BJ (cell line): ENCODE measurements at regions not wholly inside any gene's neighbourhood (a gene's known extent, or its start where the extent isn't known, plus 50 kb on each side); places are given as distances from the start of the nearest gene placed in this dataset.

Experiments used
- CTCF ChIA-PET: fragments of 350-600 bp; formaldehyde crosslinking; extraction: SDS; loops from one replicate; lab custom pipeline; 2021; ENCODE audit warnings: antibody characterized with exemption, inconsistent platforms; lab: Yijun Ruan, JAX
- POLR2A ChIA-PET: fragments of 300-600 bp; sonication (Branson Sonifier 250); formaldehyde crosslinking; extraction: SDS; loops from one replicate; lab custom pipeline; 2021; ENCODE audit warnings: antibody characterized with exemption; lab: Charles Lee
- DNase-seq: peaks from one replicate; pipeline ENCODE4 v3.0.0-alpha.2; 2011; ENCODE audit warnings: low read depth
- H3K27me3 ChIP-seq: 2 replicates; pipeline ENCODE4 v1.6.0; 2011; ENCODE audit warnings: low read length; ENCODE audit not compliant: control insufficient read depth, insufficient read depth
- H3K36me3 ChIP-seq: 2 replicates; pipeline ENCODE4 v1.5.1; 2011; ENCODE audit warnings: low read length; ENCODE audit not compliant: control insufficient read depth, insufficient read depth
- H3K4me3 ChIP-seq: 2 replicates; pipeline ENCODE4 v1.5.1; 2011; ENCODE audit warnings: low read depth, mild to moderate bottlenecking, control low read depth, low read length
- TF ChIP-seq, protein P1 (sequence below): IDR thresholded peaks from 2 replicates; pipeline ENCODE4 v1.5.1; 2011; ENCODE audit warnings: low read depth, mild to moderate bottlenecking, control low read depth, inconsistent platforms, low read length, moderate library complexity; ENCODE audit not compliant: insufficient read depth

GRCh38 chr5:174527916-174528540, 196.4 kb upstream of the MSX2 start:
- Histone ChIP-seq H3K4me3 (no peak overlapping the region), H3K36me3 (no peaks in the 10 kb centered on the region), H3K27me3 (no peaks in the 10 kb centered on the region)
- POLR2A ChIA-PET, result no interaction called here
- TF ChIP-seq, protein P1, sequence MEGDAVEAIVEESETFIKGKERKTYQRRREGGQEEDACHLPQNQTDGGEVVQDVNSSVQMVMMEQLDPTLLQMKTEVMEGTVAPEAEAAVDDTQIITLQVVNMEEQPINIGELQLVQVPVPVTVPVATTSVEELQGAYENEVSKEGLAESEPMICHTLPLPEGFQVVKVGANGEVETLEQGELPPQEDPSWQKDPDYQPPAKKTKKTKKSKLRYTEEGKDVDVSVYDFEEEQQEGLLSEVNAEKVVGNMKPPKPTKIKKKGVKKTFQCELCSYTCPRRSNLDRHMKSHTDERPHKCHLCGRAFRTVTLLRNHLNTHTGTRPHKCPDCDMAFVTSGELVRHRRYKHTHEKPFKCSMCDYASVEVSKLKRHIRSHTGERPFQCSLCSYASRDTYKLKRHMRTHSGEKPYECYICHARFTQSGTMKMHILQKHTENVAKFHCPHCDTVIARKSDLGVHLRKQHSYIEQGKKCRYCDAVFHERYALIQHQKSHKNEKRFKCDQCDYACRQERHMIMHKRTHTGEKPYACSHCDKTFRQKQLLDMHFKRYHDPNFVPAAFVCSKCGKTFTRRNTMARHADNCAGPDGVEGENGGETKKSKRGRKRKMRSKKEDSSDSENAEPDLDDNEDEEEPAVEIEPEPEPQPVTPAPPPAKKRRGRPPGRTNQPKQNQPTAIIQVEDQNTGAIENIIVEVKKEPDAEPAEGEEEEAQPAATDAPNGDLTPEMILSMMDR, result no peak
- no peak for DNase-seq
- CTCF ChIA-PET, result no interaction called here

- H3K4me3 ChIP-seq, result no peak overlapping the region
- POLR2A ChIA-PET, result no interaction called here
- H3K27me3 ChIP-seq, result no peaks in the 10 kb centered on the region
- CTCF ChIA-PET, result interaction anchor here (0.6 kb wide), 1 partner anchor 14 kb away, joined by 4 read pairs; no protein-coding TSS in a partner anchor
- no peak for DNase-seq
- no peaks in the 10 kb centered on the region for H3K36me3 ChIP-seq
- TF ChIP-seq, protein P1, result no peak
These were observed 195.4 kb upstream of the MSX2 start for GRCh38 chr5:174528821-174529544.

GRCh38 chr5:174529925-174530681, 194.3 kb upstream of the MSX2 start:
- Histone ChIP-seq H3K27me3 (no peaks in the 10 kb centered on the region), H3K36me3 (no peaks in the 10 kb centered on the region), H3K4me3 (no peak overlapping the region)
- no peak for DNase-seq
- ChIA-PET CTCF (no interaction called here), POLR2A (no interaction called here)
- TF ChIP-seq, protein P1, result no peak

- no peaks in the 10 kb centered on the region for H3K27me3 ChIP-seq
- H3K36me3 ChIP-seq, result no peaks in the 10 kb centered on the region
- CTCF ChIA-PET, result no interaction called here
- no peak for DNase-seq
- TF ChIP-seq, protein P1, result no peak
- no peak overlapping the region for H3K4me3 ChIP-seq
- POLR2A ChIA-PET, result no interaction called here
These were observed 192.6 kb upstream of the MSX2 start for GRCh38 chr5:174531782-174532191.
